ENCODE measurements at regions not wholly inside any gene's neighbourhood (a gene's known extent, or its start where the extent isn't known, plus 50 kb on each side); places are given as distances from the start of the nearest gene placed in this dataset.

GRCh38 chr1:221470000-221470698, 271.7 kb downstream of the DUSP10 start:
- no peak for DNase-seq (ENCODE audit: low read depth)

DNA sequence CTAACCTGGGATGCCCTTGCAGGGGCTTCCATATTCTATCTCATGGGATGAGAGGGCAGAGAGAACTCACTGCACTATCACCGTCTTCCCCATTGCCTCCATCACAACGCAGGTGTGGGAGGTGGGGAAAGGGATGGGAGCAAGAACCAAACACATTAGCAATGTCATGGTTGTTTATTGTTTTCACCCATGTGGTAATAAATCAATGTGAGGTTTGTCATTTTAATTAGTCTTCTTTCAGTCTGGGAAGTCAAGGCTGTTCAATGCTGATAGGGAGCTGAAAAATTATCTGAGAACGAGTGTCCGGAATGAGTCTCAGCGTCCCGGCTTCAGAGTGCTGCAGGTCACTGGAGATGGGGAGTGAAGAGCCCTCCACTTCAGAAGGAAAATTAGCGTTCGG, 268.5 kb downstream of the DUSP10 start:
- no peak for DNase-seq (ENCODE audit: low read depth)

- DNase-seq (ENCODE audit: low read depth): no peak
These were observed 264.6 kb downstream of the DUSP10 start for GRCh38 chr1:221477252-221477651.

DNA sequence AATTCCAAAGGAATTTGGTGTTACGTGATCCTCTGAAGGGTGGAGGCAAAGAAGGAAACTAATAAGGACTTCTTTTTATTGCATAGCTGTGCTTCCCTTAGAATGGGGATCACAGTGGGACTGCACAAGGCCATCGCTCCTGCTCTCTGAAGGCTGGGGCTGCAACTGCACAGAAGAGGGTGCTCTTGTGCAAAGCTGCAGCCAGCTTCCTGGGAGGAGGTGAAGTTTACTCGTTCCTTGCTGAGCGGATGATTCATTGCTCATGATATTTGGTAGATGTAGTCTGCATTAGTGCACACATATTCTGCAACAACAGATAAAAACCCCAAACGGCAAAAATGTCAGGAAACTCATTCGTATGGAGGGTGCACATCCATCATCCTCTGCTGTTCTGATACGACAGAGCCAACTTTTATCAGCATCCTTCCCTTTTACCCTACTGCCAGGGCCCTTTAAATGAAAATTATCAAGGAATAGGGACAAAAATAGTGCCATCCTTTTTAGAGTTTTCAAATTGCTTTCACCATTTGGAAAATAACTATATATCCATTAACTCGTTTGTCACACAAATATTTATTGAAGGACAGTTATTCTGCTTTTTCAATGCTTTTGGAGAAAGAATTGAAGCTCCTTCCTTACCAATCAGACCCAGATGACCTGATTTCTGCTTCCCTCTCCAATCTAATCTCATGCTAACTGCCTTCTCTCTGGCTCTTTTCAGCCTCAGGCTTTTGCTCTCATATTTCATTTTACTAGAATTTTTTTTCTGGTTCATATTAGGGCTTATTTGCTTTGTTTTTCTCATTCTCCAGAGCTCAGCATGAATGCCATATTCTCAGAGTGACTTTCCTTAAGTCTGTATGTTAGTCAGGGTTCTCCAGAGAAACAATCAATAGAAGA, 263.6 kb downstream of the DUSP10 start:
- no peak for DNase-seq (ENCODE audit: low read depth)

- DNase-seq (ENCODE audit: low read depth): no peak
These were observed 253.9 kb downstream of the DUSP10 start for GRCh38 chr1:221487781-221488524.

DNA sequence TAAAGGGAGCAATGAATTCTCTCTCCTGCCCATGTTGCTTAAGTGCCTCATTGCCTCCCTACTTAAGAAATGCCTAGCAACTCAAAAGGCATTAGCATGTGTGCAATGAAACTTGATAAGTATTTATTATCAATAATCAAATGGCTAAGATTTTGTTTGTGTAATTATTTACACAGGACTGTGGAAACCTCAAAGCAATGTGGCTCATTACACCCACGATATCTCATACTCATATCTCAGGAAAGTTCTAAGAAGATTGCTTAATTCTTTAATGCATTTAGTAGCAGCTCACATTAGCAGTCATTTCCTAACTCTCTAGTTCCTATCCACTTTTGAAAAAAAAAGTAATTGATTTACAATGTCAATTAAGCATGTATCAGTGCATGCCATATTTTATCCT, 253.3 kb downstream of the DUSP10 start:
- no peak for DNase-seq (ENCODE audit: low read depth)

DNA sequence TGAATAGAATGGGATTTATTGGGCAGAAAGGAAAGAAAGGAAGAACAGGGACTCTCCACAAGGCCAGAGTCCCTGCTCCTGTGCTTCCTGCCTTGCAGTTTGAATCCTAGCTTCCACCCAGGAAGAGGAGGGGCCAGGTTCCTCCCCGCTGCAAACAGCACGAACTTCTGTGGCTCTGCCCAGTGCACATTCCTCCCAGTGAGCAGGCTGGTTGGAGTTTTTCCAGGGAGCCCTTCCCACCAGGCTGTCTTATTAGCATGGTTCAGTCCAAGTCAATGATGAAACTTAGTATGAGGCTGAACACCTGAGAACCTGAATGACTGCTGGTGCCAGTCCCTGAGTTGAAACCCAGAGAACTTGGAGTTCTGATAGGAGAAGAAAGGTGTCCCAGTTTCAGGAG, 247.2 kb downstream of the DUSP10 start:
- no peak for DNase-seq (ENCODE audit: low read depth)

DNA sequence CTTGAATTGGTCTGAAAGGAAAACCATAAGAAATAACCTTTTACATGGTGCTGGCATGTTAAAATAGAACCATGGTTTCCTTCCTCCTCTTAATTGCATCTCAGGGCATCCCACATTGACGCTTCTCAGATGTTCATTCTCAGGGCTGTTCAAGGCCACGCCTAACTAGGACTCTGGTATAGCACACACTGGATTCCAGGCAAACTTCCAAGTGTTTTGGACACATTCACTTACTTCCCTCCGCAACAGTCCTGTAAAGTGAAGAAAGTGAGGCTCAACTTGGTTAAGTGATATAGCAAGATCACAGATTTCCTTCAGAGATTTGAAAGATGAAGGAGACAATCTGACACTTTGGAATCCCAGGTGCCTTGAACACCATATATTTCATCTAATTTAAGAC, 244.8 kb downstream of the DUSP10 start:
- no peak for DNase-seq (ENCODE audit: low read depth)

- no peak for DNase-seq (ENCODE audit: low read depth)
These were observed 238.6 kb downstream of the DUSP10 start for GRCh38 chr1:221503268-221503667.

DNA sequence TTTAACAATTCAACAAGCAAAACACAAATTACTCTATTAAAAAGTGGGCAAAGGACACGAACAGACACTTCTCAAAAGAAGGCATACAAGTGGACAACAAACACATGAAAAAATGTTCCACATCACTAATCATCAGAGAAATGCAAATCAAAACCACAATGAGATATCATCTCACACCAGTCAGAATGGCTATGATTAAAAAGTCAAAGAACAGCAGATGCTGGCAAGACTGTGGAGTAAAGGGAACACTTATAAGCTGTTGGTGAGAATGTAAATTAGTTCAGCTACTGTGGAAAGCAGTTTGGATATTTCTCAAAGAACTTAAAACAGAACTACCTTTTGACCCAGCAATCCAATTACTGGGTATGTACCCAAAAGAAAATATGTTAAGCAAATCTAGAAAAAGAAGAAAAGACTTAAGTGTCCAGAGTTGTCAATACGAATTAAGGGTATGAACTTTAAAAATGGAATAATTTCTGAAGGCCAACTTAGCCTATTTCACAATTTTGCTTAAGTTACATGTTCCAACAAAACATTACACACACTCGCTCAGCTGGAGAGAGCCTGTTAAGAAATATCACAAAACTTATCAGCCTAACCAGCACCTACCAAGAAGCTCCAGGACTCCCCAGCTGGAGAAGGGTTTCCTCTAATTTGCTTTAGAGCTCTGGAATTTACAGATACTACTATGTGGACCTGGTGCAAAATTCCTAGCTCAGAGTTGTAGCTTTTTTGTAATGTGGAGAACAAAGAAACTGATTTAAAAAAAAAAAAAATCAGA, 232.1 kb downstream of the DUSP10 start:
- no peak for DNase-seq (ENCODE audit: low read depth)

- no peak for DNase-seq (ENCODE audit: low read depth)
These were observed 230.9 kb downstream of the DUSP10 start for GRCh38 chr1:221510793-221511503.

GRCh38 chr1:221511797-221512196, 230.1 kb downstream of the DUSP10 start:
- DNase-seq (ENCODE audit: low read depth): no peak

DNA sequence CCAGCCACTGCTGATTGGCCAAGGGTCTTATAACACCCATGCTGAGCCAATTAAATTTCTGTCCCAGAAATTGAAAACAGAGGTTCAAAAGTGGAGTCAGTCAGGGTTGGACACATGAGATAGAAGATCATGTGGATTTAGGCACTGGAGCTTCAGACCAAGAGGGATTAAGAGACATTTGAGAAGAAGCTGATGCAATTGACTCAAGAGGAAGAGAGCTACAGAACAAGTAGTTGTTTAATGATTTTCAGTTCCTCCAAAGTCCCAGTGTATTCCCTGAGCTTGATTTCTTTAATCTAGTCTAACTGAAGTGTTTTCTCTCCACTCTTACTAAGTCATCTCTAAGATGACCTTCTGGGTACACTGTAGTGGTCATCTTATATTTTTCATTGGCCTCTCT, 227.1 kb downstream of the DUSP10 start:
- DNase-seq (ENCODE audit: low read depth): no peak

DNA sequence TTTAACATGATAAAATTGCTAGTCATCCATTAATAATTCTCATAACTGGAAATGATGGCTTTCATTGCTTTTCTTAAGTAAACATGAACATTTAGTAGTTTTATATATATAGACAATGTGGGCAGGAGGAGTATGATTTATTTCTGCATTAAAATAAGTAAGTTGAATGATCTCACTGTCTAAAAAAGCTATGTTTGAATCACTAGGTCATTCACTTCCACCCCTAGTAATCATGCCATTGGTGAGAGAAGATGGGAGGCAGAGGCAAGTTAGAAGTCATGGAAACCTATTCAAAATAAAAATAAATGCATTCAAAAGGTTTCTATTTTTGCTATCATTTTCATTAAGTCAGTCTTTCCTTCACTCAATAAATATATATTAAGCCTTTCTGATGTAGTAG, 226.4 kb downstream of the DUSP10 start:
- no peak for DNase-seq (ENCODE audit: low read depth)

GRCh38 chr1:221517961-221518360, 223.9 kb downstream of the DUSP10 start:
- no peak for DNase-seq (ENCODE audit: low read depth)

DNA sequence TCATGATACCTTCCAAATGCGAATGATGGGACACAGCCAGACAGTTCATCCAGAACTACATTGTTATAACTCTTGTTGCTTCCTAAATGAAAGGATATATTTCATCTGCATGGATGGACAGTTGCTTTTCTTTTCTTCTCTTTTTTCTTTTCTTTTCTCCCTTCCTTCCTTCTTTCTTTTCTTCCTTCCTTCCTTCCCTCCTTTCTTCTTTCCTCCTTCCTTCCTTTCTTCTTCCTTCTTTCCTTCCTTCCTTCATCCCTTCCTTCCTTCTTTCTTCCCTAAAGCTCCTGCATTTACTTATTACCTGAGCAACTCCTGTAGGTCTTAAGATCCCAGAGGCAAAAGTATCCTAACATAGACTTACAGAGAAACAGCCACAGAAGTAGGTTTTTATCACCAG, 221.6 kb downstream of the DUSP10 start:
- no peak for DNase-seq (ENCODE audit: low read depth)

- no peak for DNase-seq (ENCODE audit: low read depth)
These were observed 220.2 kb downstream of the DUSP10 start for GRCh38 chr1:221521686-221522085.

GRCh38 chr1:221522529-221522940, 219.4 kb downstream of the DUSP10 start:
- no peak for DNase-seq (ENCODE audit: low read depth)

DNA sequence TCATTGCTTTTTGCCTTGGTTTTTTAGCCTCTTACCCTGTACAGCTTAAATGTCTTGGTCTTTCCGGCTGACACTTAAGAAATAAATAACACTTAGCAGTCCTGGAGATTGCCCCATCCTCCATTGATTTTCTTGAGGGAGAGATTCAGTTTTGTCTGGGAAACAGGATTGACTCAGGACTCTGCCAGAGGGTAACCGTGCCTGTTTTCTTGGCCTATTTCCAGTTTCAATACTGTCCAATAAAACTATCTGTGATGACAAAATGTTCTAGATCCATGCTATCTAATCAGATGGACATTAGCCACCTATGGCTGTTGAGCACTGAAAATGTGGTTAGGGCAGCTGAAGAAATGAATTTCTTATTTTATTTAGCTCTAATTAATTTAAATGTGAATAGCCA, 216.1 kb downstream of the DUSP10 start:
- DNase-seq (ENCODE audit: low read depth): no peak

GRCh38 chr1:221527302-221527701, 214.6 kb downstream of the DUSP10 start:
- DNase-seq (ENCODE audit: low read depth): no peak

DNA sequence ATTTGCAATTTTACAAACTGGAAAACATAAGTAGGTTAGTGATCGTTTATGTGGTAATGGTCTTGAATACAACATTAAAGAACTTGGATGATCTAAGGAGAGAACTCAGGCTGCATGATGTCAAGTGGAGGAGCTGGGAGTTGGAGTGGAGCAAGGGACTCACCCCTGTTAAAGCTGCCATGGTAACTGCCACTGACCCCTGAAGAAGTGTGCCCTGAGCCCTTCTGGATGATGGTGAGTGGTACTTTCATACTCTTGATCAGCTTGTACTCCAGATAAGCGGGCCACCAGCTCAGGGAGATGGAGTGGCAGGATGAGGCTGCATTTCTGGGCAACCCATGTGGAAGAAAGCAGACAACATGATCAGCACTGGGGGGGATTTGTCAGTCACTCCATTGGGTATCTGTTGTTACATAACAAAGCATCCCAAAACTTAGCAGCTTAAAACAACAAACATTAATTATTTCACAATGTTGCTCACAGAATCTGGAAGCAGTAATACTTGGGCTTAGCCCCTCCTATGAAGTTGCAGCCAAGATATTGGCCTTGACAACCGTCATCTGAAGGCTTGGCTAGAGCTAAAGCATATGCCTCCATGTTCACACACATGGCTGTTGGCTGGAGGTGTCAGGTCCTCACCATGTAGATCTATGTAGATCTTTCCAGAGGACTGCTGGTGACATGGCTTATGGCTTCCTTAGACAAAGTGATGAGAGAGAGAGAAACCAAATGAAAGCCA, 213.8 kb downstream of the DUSP10 start:
- no peak for DNase-seq (ENCODE audit: low read depth)
